Nephron (organoid): ENCODE measurements at regions not wholly inside any gene's neighbourhood (a gene's known extent, or its start where the extent isn't known, plus 50 kb on each side); places are given as distances from the start of the nearest gene placed in this dataset.
A peak's percentile ranks its signal among the peaks of the same experiment; 100 is the strongest.
"Not testable (repeated sequence)": the region's sequence is repeated elsewhere in the genome, so short reads cannot be mapped to it uniquely, and the experiment has no call there.

Experiments used
- H3K27ac Mint-ChIP-seq, 3 experiments: 2 replicates each; pipeline ENCODE4 v1.8.0; 2020; ENCODE audit warnings: mixed read lengths in 3 of 3, mild to moderate bottlenecking in 2 of 3, moderate library complexity in 1 of 3
- H3K27me3 Mint-ChIP-seq: 2 replicates; pipeline ENCODE4 v1.8.0; 2021; ENCODE audit warnings: low read depth, mild to moderate bottlenecking, moderate library complexity, mixed read lengths
- H3K36me3 Mint-ChIP-seq: 2 replicates; pipeline ENCODE4 v1.8.0; 2020; ENCODE audit warnings: low read depth, mixed read lengths
- H3K4me1 Mint-ChIP-seq: 2 replicates; pipeline ENCODE4 v1.8.0; 2020; ENCODE audit warnings: mixed read lengths
- H3K4me3 Mint-ChIP-seq, 3 experiments: 2 replicates each; pipeline ENCODE4 v1.8.0; 2020; ENCODE audit warnings: mild to moderate bottlenecking in 3 of 3, mixed read lengths in 3 of 3, moderate library complexity in 2 of 3
- H3K9me3 Mint-ChIP-seq: 2 replicates; pipeline ENCODE4 v1.8.0; 2020; ENCODE audit warnings: mixed read lengths
- CTCF ChIP-seq, 3 experiments: fragments of 200-600 bp; sonication (generic); IDR thresholded peaks; one replicate each; pipeline ENCODE4 v1.5.0; 2021; ENCODE audit warnings: antibody characterized with exemption in 3 of 3; ENCODE audit not compliant: unreplicated experiment in 3 of 3

- Mint-ChIP-seq H3K9me3 (peaks cover 5% of the 10 kb centered on the region), H3K36me3 (peaks cover 5% of the 10 kb centered on the region), H3K27me3 (no peaks in the 10 kb centered on the region), H3K4me1 (peaks cover 21% of the 10 kb centered on the region), H3K27ac (peak overlapping the region in 1 of 3 experiments; percentile 25), H3K4me3 (no peak overlapping the region)
- no peak for TF ChIP-seq CTCF (IDR thresholded peaks at IDR 0.05; ENCODE audit: unreplicated experiment in 3 of 3)
These were observed 158.2 kb downstream of the C1D start for GRCh38 chr2:67904566-67904965.

- H3K4me3 Mint-ChIP-seq, result no peak overlapping the region
- peaks cover 21% of the 10 kb centered on the region for H3K4me1 Mint-ChIP-seq
- H3K27me3 Mint-ChIP-seq, result no peaks in the 10 kb centered on the region
- H3K9me3 Mint-ChIP-seq, result peaks cover 5% of the 10 kb centered on the region
- H3K36me3 Mint-ChIP-seq, result peaks cover 5% of the 10 kb centered on the region
- TF ChIP-seq CTCF (IDR thresholded peaks at IDR 0.05; ENCODE audit: unreplicated experiment in 3 of 3), result no peak
- H3K27ac Mint-ChIP-seq, result peak overlapping the region in 1 of 3 experiments; percentile 25
These were observed 157.8 kb downstream of the C1D start for GRCh38 chr2:67904966-67905365.

DNA sequence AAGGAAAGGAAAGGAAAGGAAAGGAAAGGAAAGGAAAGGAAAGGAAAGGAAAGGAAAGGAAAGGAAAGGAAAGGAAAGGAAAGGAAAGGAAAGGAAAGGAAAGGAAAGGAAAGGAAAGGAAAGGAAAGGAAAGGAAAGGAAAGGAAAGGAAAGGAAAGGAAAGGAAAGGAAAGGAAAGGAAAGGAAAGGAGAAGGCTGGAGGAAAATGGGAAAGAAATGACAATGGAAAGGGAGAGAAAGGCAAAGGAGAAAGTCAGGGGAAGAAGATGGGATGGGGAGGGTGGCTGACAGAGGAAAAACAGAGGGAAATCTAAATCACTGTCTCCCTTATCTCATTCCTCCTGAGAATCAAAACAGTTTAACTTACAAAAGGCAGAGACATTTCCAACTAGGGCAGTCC is 156.3 kb downstream of the C1D start:
- peak overlapping the region in 1 of 3 experiments; percentile 75 for H3K27ac Mint-ChIP-seq
- H3K9me3 Mint-ChIP-seq, H3K36me3 Mint-ChIP-seq, H3K27me3 Mint-ChIP-seq, H3K4me3 Mint-ChIP-seq: not testable (repeated sequence)
- H3K4me1 Mint-ChIP-seq, result peaks cover 21% of the 10 kb centered on the region

DNA sequence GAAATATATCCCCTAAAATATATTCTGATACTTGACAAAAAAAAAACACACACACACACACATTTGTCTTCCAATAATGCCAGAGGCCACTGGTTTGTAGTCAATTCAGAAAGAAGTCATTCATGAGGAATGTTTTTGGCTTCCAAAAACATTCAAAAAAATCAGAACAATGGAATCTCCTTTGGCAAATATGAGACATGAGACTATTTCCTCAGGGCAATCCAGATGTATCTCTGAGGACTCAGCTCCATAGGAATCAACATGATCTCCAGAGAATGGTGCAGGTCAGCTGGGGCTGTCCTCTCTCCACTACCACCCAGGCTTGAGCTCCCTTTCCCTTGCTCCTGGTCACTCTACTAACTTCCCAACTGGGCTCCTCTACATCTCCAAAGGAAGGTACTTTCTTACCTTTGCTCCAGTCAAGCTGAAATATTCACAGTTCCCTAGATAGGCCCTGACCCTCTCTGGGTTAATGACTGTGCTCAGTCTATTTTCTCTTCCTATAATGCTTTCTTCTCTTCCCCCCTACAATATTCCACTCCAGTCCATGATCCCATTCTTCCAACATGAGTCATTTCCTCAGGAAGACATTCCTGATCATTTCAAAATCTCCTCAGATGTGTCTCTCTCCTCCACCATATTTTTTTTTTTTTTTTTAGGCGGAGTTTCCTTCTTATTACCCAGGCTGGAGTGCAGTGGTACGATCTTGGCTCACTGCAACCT is 145.3 kb downstream of the C1D start:
- H3K9me3 Mint-ChIP-seq, result no peaks in the 10 kb centered on the region
- no peaks in the 10 kb centered on the region for H3K36me3 Mint-ChIP-seq
- H3K4me1 Mint-ChIP-seq, result peaks cover 1% of the 10 kb centered on the region
- peaks cover 4% of the 10 kb centered on the region for H3K27me3 Mint-ChIP-seq
- H3K4me3 Mint-ChIP-seq, result no peak overlapping the region
- no peak for TF ChIP-seq CTCF (IDR thresholded peaks at IDR 0.05; ENCODE audit: unreplicated experiment in 3 of 3)
- H3K27ac Mint-ChIP-seq, result no peak overlapping the region

- no peaks in the 10 kb centered on the region for H3K9me3 Mint-ChIP-seq
- H3K27ac Mint-ChIP-seq, result no peak overlapping the region
- no peaks in the 10 kb centered on the region for H3K36me3 Mint-ChIP-seq
- TF ChIP-seq CTCF (IDR thresholded peaks at IDR 0.05; ENCODE audit: unreplicated experiment in 3 of 3), result no peak
- peaks cover 5% of the 10 kb centered on the region for H3K4me1 Mint-ChIP-seq
- H3K4me3 Mint-ChIP-seq, result no peak overlapping the region
- H3K27me3 Mint-ChIP-seq, result peaks cover 4% of the 10 kb centered on the region
These were observed 144.3 kb downstream of the C1D start for GRCh38 chr2:67918471-67918870.

GRCh38 chr2:67919490-67919889 is 143.3 kb downstream of the C1D start:
- no peaks in the 10 kb centered on the region for H3K9me3 Mint-ChIP-seq
- H3K4me3 Mint-ChIP-seq, result no peak overlapping the region
- no peaks in the 10 kb centered on the region for H3K36me3 Mint-ChIP-seq
- no peak overlapping the region for H3K27ac Mint-ChIP-seq
- peaks cover 4% of the 10 kb centered on the region for H3K27me3 Mint-ChIP-seq
- TF ChIP-seq CTCF (IDR thresholded peaks at IDR 0.05; ENCODE audit: unreplicated experiment in 3 of 3), result no peak
- H3K4me1 Mint-ChIP-seq, result peaks cover 10% of the 10 kb centered on the region
